Keratinocyte (primary cell): ENCODE measurements at regions not wholly inside any gene's neighbourhood (a gene's known extent, or its start where the extent isn't known, plus 50 kb on each side); places are given as distances from the start of the nearest gene placed in this dataset.

Source experiments
- EZH2 ChIP-seq: IDR thresholded peaks from one replicate; pipeline ENCODE4 v1.6.1; 2012; ENCODE audit warnings: inconsistent platforms, mild to moderate bottlenecking, low read length, moderate library complexity
- TF ChIP-seq, protein P1 (sequence below), 3 experiments: IDR thresholded peaks in 1 of 3; conservative IDR thresholded peaks in 1 of 3; optimal IDR thresholded peaks in 1 of 3; 2 replicates in 2 of 3; 3 replicates in 1 of 3; pipeline versions ENCODE3 to v1.5.1; 2011; ENCODE audit warnings: low read length in 3 of 3, mild to moderate bottlenecking in 3 of 3, moderate library complexity in 2 of 3, control low read depth in 1 of 3, inconsistent platforms in 1 of 3; ENCODE audit not compliant: insufficient read depth in 2 of 3; ENCODE audit errors: extremely low read depth in 1 of 3

DNA sequence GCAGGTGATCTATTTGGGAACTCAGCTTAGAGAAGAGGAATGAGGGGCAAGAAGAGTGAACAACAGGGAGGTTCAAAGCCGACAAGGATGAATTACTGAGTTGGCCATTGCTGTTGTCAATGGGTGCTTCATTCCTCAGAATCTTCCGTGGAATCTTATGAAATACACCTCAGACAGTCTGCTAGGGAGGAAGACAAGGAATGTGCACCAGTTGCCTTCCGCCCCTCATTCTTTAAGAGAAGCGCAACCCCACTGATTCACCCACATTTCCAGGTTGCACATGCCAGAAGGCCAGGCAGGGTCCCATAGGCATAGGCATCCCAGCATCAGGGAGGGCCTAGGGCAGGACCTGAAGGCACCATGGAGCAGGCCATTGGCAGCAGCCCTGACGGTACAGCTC, 127.5 kb upstream of the TNFAIP3 start:
- TF ChIP-seq, protein P1, sequence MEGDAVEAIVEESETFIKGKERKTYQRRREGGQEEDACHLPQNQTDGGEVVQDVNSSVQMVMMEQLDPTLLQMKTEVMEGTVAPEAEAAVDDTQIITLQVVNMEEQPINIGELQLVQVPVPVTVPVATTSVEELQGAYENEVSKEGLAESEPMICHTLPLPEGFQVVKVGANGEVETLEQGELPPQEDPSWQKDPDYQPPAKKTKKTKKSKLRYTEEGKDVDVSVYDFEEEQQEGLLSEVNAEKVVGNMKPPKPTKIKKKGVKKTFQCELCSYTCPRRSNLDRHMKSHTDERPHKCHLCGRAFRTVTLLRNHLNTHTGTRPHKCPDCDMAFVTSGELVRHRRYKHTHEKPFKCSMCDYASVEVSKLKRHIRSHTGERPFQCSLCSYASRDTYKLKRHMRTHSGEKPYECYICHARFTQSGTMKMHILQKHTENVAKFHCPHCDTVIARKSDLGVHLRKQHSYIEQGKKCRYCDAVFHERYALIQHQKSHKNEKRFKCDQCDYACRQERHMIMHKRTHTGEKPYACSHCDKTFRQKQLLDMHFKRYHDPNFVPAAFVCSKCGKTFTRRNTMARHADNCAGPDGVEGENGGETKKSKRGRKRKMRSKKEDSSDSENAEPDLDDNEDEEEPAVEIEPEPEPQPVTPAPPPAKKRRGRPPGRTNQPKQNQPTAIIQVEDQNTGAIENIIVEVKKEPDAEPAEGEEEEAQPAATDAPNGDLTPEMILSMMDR (optimal IDR thresholded peaks at IDR 0.05 in 1 of 3, IDR thresholded peaks at IDR 0.05 in 1 of 3, conservative IDR thresholded peaks at IDR 0.05 in 1 of 3; ENCODE audit: extremely low read depth in 1 of 3, insufficient read depth in 2 of 3, low read length in 3 of 3): no peak
- no peak for TF ChIP-seq EZH2
